Osteoblast (primary cell): ENCODE measurements at regions not wholly inside any gene's neighbourhood (a gene's known extent, or its start where the extent isn't known, plus 50 kb on each side); places are given as distances from the start of the nearest gene placed in this dataset.
A peak's percentile ranks its signal among the peaks of the same experiment; 100 is the strongest.

Experiments
- DNase-seq: peaks from one replicate; pipeline ENCODE4 v3.0.0; 2011; ENCODE audit warnings: low spot score, mixed read lengths; ENCODE audit not compliant: insufficient read length; ENCODE audit errors: missing footprints
- H2AFZ ChIP-seq: 2 replicates; pipeline ENCODE4 v1.6.0; 2011; ENCODE audit warnings: mild to moderate bottlenecking, low read length
- H3K27ac ChIP-seq: 2 replicates; pipeline ENCODE4 v1.5.1; 2011; ENCODE audit warnings: mild to moderate bottlenecking, low read depth, low read length, moderate library complexity
- H3K27me3 ChIP-seq: 2 replicates; pipeline ENCODE4 v1.6.0; 2012; ENCODE audit warnings: mild to moderate bottlenecking, control low read depth, inconsistent platforms, low read length, moderate library complexity; ENCODE audit not compliant: insufficient read depth
- H3K36me3 ChIP-seq: 2 replicates; pipeline ENCODE4 v1.5.1; 2011; ENCODE audit warnings: mild to moderate bottlenecking, low read length, control low read depth, moderate library complexity; ENCODE audit not compliant: insufficient read depth
- H3K4me1 ChIP-seq: 2 replicates; pipeline ENCODE4 v1.5.1; 2011; ENCODE audit warnings: mild to moderate bottlenecking, low read length, control low read depth, moderate library complexity; ENCODE audit not compliant: insufficient read depth
- H3K4me2 ChIP-seq: 2 replicates; pipeline ENCODE4 v1.6.0; 2011; ENCODE audit warnings: mild to moderate bottlenecking, low read length; ENCODE audit not compliant: insufficient read depth
- H3K4me3 ChIP-seq: fragments of 200-600 bp; sonication (generic); 3 replicates; pipeline ENCODE4 v1.5.1; 2012; ENCODE audit warnings: mild to moderate bottlenecking, low read length, inconsistent platforms; ENCODE audit not compliant: insufficient read depth
- H3K79me2 ChIP-seq: 2 replicates; pipeline ENCODE4 v1.6.0; 2012; ENCODE audit warnings: mild to moderate bottlenecking, low read length, control low read depth, inconsistent platforms; ENCODE audit not compliant: insufficient read depth
- H3K9me3 ChIP-seq: 2 replicates; pipeline ENCODE4 v1.5.1; 2011; ENCODE audit warnings: low read depth, low read length, control low read depth
- H4K20me1 ChIP-seq: 2 replicates; pipeline ENCODE4 v1.6.0; 2012; ENCODE audit warnings: mild to moderate bottlenecking, low read length, control low read depth; ENCODE audit not compliant: insufficient read depth
- CTCF ChIP-seq: IDR thresholded peaks from 2 replicates; pipeline ENCODE4 v1.5.1; 2011; ENCODE audit warnings: mild to moderate bottlenecking, low read depth, low read length, moderate library complexity; ENCODE audit errors: extremely low read depth

DNA sequence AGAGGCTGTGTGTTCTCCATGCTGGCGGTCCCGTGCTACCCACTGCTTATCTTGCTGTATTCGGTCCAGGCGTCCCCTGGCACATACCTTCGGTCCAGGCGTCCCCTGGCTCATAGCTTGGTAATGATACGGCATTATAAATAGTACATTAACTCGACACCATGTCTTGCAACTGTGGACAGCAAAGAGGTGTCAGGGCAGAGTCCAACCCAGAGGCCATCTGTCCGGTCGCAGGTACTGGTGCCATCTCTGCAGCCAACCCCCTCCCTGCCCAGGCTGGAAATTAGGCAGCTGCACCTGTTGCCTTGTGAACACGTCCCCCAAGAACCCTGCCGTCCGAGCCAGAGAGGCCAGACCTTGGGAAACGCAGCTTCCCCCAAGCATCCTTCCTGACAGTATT lies 634.3 kb downstream of the BRD1 start:
- Histone ChIP-seq H3K27ac (no peak overlapping the region), H3K27me3 (no peaks in the 10 kb centered on the region), H3K4me1 (no peaks in the 10 kb centered on the region), H3K36me3 (no peaks in the 10 kb centered on the region), H3K79me2 (no peaks in the 10 kb centered on the region), H3K4me3 (no peak overlapping the region), H3K4me2 (no peak overlapping the region), H3K9me3 (no peaks in the 10 kb centered on the region), H2AFZ (no peak overlapping the region), H4K20me1 (no peaks in the 10 kb centered on the region)
- TF ChIP-seq CTCF, result no peak
- DNase-seq, result peak; percentile 18

- Histone ChIP-seq H2AFZ (no peak overlapping the region), H3K79me2 (no peaks in the 10 kb centered on the region), H3K4me3 (no peak overlapping the region), H3K4me2 (no peak overlapping the region), H3K36me3 (no peaks in the 10 kb centered on the region), H3K27ac (no peak overlapping the region), H3K4me1 (no peaks in the 10 kb centered on the region), H3K27me3 (no peaks in the 10 kb centered on the region), H3K9me3 (no peaks in the 10 kb centered on the region), H4K20me1 (no peaks in the 10 kb centered on the region)
- no peak for TF ChIP-seq CTCF
- peak; percentile 78 for DNase-seq
Measured at GRCh38 chr22:49192857-49193250, 634.8 kb downstream of the BRD1 start.

DNA sequence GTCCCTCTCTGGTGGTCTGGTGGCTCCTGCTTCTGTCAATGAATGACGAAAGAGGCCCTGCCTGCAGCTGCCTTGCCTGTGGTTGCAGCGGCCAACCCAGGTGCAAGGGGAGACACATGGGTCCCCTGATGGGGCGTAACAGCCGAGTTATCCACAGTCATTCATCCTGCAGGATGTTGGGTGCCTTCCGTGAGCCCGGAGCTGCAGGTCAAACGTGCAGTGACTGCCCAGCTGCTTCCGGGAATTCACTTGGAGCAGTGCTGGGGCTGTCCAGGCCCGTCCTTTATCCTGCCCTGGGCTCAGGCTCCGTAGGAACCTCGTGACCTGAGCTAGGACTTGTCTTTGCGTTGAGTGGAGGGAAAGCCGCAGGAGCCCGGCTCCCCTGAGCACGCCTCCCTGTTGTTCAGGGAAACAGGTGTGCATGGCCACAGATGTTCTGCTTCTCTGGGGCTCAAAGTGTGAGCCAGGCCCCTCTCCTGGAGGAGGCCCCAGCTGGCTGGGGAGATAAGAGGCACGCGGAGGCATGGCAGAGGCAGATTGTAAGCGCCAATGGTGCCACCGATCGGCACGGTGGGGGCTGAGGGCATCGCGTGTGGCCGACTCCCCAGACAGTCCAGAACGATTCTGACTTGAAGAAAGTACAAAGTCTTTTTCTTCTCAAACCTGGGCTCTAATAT lies 635.4 kb downstream of the BRD1 start:
- H3K9me3 ChIP-seq, result no peaks in the 10 kb centered on the region
- no peak overlapping the region for H3K4me2 ChIP-seq
- H3K4me3 ChIP-seq, result no peak overlapping the region
- no peaks in the 10 kb centered on the region for H3K27me3 ChIP-seq
- no peak overlapping the region for H3K27ac ChIP-seq
- no peaks in the 10 kb centered on the region for H4K20me1 ChIP-seq
- H2AFZ ChIP-seq, result no peak overlapping the region
- H3K36me3 ChIP-seq, result no peaks in the 10 kb centered on the region
- peak; percentile 72 for DNase-seq
- no peaks in the 10 kb centered on the region for H3K4me1 ChIP-seq
- H3K79me2 ChIP-seq, result no peaks in the 10 kb centered on the region
- no peak for TF ChIP-seq CTCF

GRCh38 chr22:49191506-49191980 lies 636.1 kb downstream of the BRD1 start:
- Histone ChIP-seq H3K4me1 (no peaks in the 10 kb centered on the region), H3K27ac (no peak overlapping the region), H3K4me3 (no peak overlapping the region), H2AFZ (no peak overlapping the region), H4K20me1 (no peaks in the 10 kb centered on the region), H3K27me3 (no peaks in the 10 kb centered on the region), H3K9me3 (no peaks in the 10 kb centered on the region), H3K36me3 (no peaks in the 10 kb centered on the region), H3K79me2 (no peaks in the 10 kb centered on the region), H3K4me2 (no peak overlapping the region)
- no peak for DNase-seq
- TF ChIP-seq CTCF, result no peak
